ENCODE measurements at regions not wholly inside any gene's neighbourhood (a gene's known extent, or its start where the extent isn't known, plus 50 kb on each side); places are given as distances from the start of the nearest gene placed in this dataset.

GRCh38 chr9:21579247-21579671 is 97.1 kb upstream of the IFNE start:
- no peak for DNase-seq (ENCODE audit: insufficient read length, low spot score)
- no peak for FAIRE-seq
- TF ChIP-seq POLR2AphosphoS5 (IDR thresholded peaks at IDR 0.05; ENCODE audit: low read depth, low read length) = no peak
- no peak for TF ChIP-seq PAX5 (IDR thresholded peaks at IDR 0.05; ENCODE audit: insufficient read depth, low read length, severe bottlenecking)
- TF ChIP-seq POU2F2 (IDR thresholded peaks at IDR 0.05; ENCODE audit: low read depth, low read length) = no peak
- no peak for TF ChIP-seq TAF1 (IDR thresholded peaks at IDR 0.05; ENCODE audit: low read depth, low read length)
- TF ChIP-seq SPI1 (IDR thresholded peaks at IDR 0.05; ENCODE audit: low read depth, low read length) = no peak
- no peak for TF ChIP-seq POLR2A (IDR thresholded peaks at IDR 0.05; ENCODE audit: low read depth, low read length)

DNA sequence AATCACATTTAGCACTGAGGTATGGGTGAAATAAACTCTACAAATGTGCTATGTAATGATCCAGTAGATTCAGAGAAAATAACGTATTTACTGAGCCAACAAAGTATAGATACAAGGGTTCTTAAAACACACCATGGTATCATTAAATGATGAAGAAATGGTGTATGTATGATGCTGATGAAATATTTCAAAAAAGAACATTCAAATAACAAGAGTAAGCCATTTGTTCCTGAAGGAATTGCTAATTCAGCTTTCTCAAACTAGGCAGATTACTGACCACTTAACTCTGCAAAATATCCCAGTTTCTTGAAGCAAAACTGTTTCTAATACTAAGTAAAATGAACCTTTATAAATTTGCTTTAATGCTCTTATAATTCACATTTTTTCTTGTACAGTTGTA is 97.6 kb upstream of the IFNE start:
- FAIRE-seq (no peak), DNase-seq (ENCODE audit: insufficient read length, low spot score) (no peak)
- TF ChIP-seq SPI1 (IDR thresholded peaks at IDR 0.05; ENCODE audit: low read depth, low read length) = no peak
- TF ChIP-seq POLR2A (IDR thresholded peaks at IDR 0.05; ENCODE audit: low read depth, low read length) = no peak

- no peak for TF ChIP-seq PAX5 (IDR thresholded peaks at IDR 0.05; ENCODE audit: insufficient read depth, low read length, severe bottlenecking)
- TF ChIP-seq POLR2A (IDR thresholded peaks at IDR 0.05; ENCODE audit: low read depth, low read length) = no peak
- TF ChIP-seq TAF1 (IDR thresholded peaks at IDR 0.05; ENCODE audit: low read depth, low read length) = no peak
- TF ChIP-seq SPI1 (IDR thresholded peaks at IDR 0.05; ENCODE audit: low read depth, low read length) = no peak
- no peak for TF ChIP-seq POLR2AphosphoS5 (IDR thresholded peaks at IDR 0.05; ENCODE audit: low read depth, low read length)
- no peak for TF ChIP-seq POU2F2 (IDR thresholded peaks at IDR 0.05; ENCODE audit: low read depth, low read length)
- FAIRE-seq (no peak), DNase-seq (ENCODE audit: insufficient read length, low spot score) (no peak)
Observed at GRCh38 chr9:21580636-21581378, 98.7 kb upstream of the IFNE start.

DNA sequence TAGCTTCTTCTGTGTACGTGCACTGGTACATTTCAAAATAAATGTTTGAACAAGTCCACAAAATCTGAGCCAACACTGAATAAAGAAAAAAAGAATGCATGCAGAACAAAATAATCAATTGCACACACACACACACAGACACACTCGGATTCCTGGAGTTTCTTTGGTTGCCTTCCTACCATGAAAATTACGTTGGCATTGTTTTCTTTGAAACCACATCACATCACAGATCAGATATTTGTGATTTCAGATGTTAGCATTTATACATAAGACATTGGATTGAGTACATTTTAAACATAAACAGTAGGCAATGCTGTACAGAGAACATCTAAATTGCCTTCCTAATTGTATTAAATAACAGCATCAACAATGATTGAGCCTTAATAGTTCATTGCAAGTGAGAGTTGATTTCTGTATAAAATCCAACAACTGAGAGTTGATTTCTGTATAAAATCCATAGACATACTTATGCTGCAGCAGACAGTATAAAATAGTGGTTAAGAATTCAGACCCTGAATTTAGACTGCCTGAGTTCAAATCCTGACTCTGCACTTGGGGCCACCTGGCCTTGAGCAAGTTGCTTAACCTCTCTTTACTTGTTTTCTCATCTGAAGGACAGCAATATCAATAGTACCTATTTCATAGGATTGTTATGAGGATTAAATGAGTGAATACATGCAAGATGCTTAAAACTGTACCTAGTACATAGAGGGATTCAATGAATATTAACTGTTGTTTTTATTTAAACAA is 101.7 kb upstream of the IFNE start:
- FAIRE-seq (no peak), DNase-seq (ENCODE audit: insufficient read length, low spot score) (no peak)
- TF ChIP-seq TAF1 (IDR thresholded peaks at IDR 0.05; ENCODE audit: low read depth, low read length) (no peak), SPI1 (IDR thresholded peaks at IDR 0.05; ENCODE audit: low read depth, low read length) (no peak), PAX5 (IDR thresholded peaks at IDR 0.05; ENCODE audit: insufficient read depth, low read length, severe bottlenecking) (no peak)

DNA sequence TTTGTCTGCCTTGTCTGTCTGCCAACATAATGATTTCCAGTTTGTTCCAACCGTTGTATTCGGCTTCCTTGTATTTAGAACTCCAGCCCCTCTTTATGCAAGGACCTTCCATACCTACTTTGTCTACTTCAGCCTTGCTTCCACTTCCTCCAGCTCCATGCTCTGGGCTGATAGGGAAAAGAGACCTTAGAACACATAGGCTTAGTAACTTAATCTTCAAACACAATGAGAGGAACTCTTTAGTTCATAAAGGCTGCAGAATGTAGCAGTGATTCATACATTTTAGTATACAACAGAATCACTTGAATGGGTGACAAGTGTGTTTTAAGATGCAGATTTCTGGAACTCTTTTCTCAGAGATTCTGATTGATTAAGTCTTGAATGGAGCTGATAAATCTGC is 102.8 kb upstream of the IFNE start:
- TF ChIP-seq POU2F2 (IDR thresholded peaks at IDR 0.05; ENCODE audit: low read depth, low read length) (no peak), POLR2A (IDR thresholded peaks at IDR 0.05; ENCODE audit: low read depth, low read length) (no peak), PAX5 (IDR thresholded peaks at IDR 0.05; ENCODE audit: insufficient read depth, low read length, severe bottlenecking) (no peak), POLR2AphosphoS5 (IDR thresholded peaks at IDR 0.05; ENCODE audit: low read depth, low read length) (no peak), TAF1 (IDR thresholded peaks at IDR 0.05; ENCODE audit: low read depth, low read length) (no peak), SPI1 (IDR thresholded peaks at IDR 0.05; ENCODE audit: low read depth, low read length) (no peak)
- DNase-seq (ENCODE audit: insufficient read length, low spot score) = no peak
- no peak for FAIRE-seq

- DNase-seq (ENCODE audit: insufficient read length, low spot score) (no peak), FAIRE-seq (no peak)
- TF ChIP-seq PAX5 (IDR thresholded peaks at IDR 0.05; ENCODE audit: insufficient read depth, low read length, severe bottlenecking) = no peak
- no peak for TF ChIP-seq POU2F2 (IDR thresholded peaks at IDR 0.05; ENCODE audit: low read depth, low read length)
- TF ChIP-seq TAF1 (IDR thresholded peaks at IDR 0.05; ENCODE audit: low read depth, low read length) = no peak
- TF ChIP-seq SPI1 (IDR thresholded peaks at IDR 0.05; ENCODE audit: low read depth, low read length) = no peak
Observed at GRCh38 chr9:21585756-21586752, 103.9 kb upstream of the IFNE start.

GRCh38 chr9:21589344-21590056 is 107.4 kb upstream of the IFNE start:
- FAIRE-seq (no peak), DNase-seq (ENCODE audit: insufficient read length, low spot score) (no peak)
- no peak for TF ChIP-seq POU2F2 (IDR thresholded peaks at IDR 0.05; ENCODE audit: low read depth, low read length)
- TF ChIP-seq SPI1 (IDR thresholded peaks at IDR 0.05; ENCODE audit: low read depth, low read length) = no peak
- TF ChIP-seq PAX5 (IDR thresholded peaks at IDR 0.05; ENCODE audit: insufficient read depth, low read length, severe bottlenecking) = no peak
- no peak for TF ChIP-seq POLR2AphosphoS5 (IDR thresholded peaks at IDR 0.05; ENCODE audit: low read depth, low read length)
- no peak for TF ChIP-seq TAF1 (IDR thresholded peaks at IDR 0.05; ENCODE audit: low read depth, low read length)
- no peak for TF ChIP-seq POLR2A (IDR thresholded peaks at IDR 0.05; ENCODE audit: low read depth, low read length)

DNA sequence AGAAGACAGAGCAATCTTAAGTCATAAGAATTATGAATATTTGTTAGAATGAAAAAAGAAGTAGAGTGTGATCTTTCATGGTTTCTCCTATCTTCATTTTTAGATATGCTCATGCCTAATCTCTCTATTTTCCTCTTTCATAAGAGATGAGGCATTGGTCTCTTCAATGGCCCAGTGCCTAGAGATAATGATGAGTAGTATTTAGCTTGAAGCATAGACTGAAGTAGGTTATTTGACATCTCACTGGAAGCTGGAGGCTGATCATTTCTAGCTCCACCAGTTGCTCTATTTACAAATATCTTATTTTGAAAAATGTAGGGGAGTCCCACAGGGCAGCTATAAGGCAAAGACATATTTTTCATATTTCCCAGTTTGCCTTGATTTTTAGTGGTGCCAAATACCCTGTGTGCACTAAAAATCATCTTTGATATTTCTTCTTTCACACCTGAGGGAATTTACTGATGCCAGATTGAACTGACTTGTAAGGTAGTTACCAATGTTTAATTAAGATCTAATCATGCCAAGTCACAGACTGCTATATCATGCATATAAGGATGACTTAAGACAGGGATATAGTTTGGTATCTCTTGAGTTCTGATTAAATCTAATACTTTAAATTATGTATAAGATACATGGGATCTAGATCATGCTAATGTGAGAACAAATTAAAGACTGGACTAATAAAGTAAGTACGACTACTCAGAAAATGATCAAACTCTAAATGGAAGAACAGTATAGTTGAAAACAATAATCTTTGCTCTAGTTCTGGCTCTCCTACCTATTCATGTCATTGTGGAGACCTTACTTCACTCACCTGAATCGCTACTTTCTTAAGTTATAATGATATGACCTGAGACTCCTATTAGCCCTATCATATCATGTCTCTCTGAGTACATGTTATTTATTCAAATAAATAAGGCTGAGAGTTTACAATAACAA is 108.2 kb upstream of the IFNE start:
- no peak for DNase-seq (ENCODE audit: insufficient read length, low spot score)
- no peak for FAIRE-seq
- TF ChIP-seq SPI1 (IDR thresholded peaks at IDR 0.05; ENCODE audit: low read depth, low read length) (no peak), POLR2A (IDR thresholded peaks at IDR 0.05; ENCODE audit: low read depth, low read length) (no peak), POLR2AphosphoS5 (IDR thresholded peaks at IDR 0.05; ENCODE audit: low read depth, low read length) (no peak), TAF1 (IDR thresholded peaks at IDR 0.05; ENCODE audit: low read depth, low read length) (no peak), POU2F2 (IDR thresholded peaks at IDR 0.05; ENCODE audit: low read depth, low read length) (no peak), PAX5 (IDR thresholded peaks at IDR 0.05; ENCODE audit: insufficient read depth, low read length, severe bottlenecking) (no peak)

Data from GM12891 (cell line).